DMS114 treated with DMSO at 0.1 percent for 48 hours (cell line): ENCODE measurements at regions not wholly inside any gene's neighbourhood (a gene's known extent, or its start where the extent isn't known, plus 50 kb on each side); places are given as distances from the start of the nearest gene placed in this dataset.

Experiments
- DNase-seq: peaks from one replicate; lab custom pipeline; 2025; ENCODE audit not compliant: unreplicated experiment; lab: John Stamatoyannopoulos, UW

- no peak for DNase-seq
Measured at GRCh38 chr12:73330584-73331351, 1058.6 kb downstream of the TRHDE start.

- DNase-seq = no peak
Measured at GRCh38 chr12:73341559-73342247, 1069.5 kb downstream of the TRHDE start.

GRCh38 chr12:73342733-73343132 lies 1070.6 kb downstream of the TRHDE start:
- DNase-seq = no peak

- DNase-seq = no peak
Measured at GRCh38 chr12:73352826-73353225, 1080.7 kb downstream of the TRHDE start.

- no peak for DNase-seq
Measured at GRCh38 chr12:73361156-73361863, 1089.1 kb downstream of the TRHDE start.

GRCh38 chr12:73361864-73362230 lies 1089.7 kb downstream of the TRHDE start:
- no peak for DNase-seq

GRCh38 chr12:73362666-73363065 lies 1090.5 kb downstream of the TRHDE start:
- no peak for DNase-seq

GRCh38 chr12:73372856-73373255 lies 1100.7 kb downstream of the TRHDE start:
- no peak for DNase-seq

- no peak for DNase-seq
Measured at GRCh38 chr12:73374360-73374759, 1102.2 kb downstream of the TRHDE start.

GRCh38 chr12:73383584-73384222 lies 1111.5 kb downstream of the TRHDE start:
- DNase-seq = no peak

GRCh38 chr12:73384592-73384991 lies 1112.4 kb downstream of the TRHDE start:
- DNase-seq = no peak

GRCh38 chr12:73390261-73390660 lies 1118.1 kb downstream of the TRHDE start:
- no peak for DNase-seq

- DNase-seq = no peak
Measured at GRCh38 chr12:73413051-73413450, 1124.6 kb upstream of the ATXN7L3B start.

GRCh38 chr12:73413974-73414373 lies 1123.7 kb upstream of the ATXN7L3B start:
- DNase-seq = no peak

GRCh38 chr12:73414926-73415325 lies 1122.7 kb upstream of the ATXN7L3B start:
- DNase-seq = no peak

GRCh38 chr12:73418541-73418940 lies 1119.1 kb upstream of the ATXN7L3B start:
- DNase-seq = no peak

- DNase-seq = no peak
Measured at GRCh38 chr12:73421832-73422231, 1115.8 kb upstream of the ATXN7L3B start.

GRCh38 chr12:73424484-73424883 lies 1113.2 kb upstream of the ATXN7L3B start:
- DNase-seq = no peak

- no peak for DNase-seq
Measured at GRCh38 chr12:73445658-73446324, 1091.8 kb upstream of the ATXN7L3B start.

- DNase-seq = no peak
Measured at GRCh38 chr12:73452672-73453469, 1084.8 kb upstream of the ATXN7L3B start.
